Stimulated activated CD8-positive, alpha-beta memory T cell treated with anti-CD3 and anti-CD28 coated beads, Interleukin-2, amount 100 ng/mL, for 1 hour (primary cell): ENCODE measurements at regions not wholly inside any gene's neighbourhood (a gene's known extent, or its start where the extent isn't known, plus 50 kb on each side); places are given as distances from the start of the nearest gene placed in this dataset.

Experiments
- DNase-seq, 2 donors: peaks; one replicate each; pipeline ENCODE4 v3.0.0-alpha.2; 2020; ENCODE audit warnings: low read depth in 2 of 2

GRCh38 chr11:19368726-19369375, 128.1 kb upstream of the E2F8 start:
- DNase-seq, result no peak

DNA sequence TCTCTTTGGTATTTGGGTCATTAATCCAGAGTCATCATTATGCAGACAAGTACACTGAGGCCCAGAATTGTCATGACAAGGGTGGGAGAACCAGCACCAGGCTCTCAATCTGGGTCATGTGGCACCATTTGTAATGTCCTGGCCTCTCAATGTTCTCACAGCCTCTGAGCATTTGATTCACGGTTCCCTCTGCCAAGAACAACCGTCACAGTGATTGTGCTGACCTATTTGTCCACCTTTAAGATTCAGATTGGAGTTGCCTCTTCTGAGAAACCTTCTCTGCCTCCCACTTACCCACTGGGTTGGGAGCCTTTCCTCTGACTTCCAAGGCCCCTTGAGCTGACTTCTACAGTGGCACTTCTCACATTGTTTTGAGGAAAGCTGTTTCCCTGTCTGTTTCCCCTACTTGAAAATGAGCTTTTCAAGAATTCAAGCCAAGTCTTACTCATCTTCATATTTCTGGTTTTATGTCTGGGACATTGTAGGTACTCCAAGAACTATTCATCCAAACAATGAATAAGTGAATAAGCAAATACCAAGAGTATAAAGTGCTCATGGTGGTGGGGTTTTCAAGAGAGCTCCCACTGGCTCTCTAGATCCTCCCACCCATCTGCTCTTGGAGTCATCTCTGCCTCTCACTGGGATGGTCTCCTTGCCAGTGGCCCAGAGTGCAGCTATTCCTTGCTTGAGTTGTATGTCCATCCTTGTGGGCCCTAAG, 126.4 kb upstream of the E2F8 start:
- DNase-seq, result no peak

DNA sequence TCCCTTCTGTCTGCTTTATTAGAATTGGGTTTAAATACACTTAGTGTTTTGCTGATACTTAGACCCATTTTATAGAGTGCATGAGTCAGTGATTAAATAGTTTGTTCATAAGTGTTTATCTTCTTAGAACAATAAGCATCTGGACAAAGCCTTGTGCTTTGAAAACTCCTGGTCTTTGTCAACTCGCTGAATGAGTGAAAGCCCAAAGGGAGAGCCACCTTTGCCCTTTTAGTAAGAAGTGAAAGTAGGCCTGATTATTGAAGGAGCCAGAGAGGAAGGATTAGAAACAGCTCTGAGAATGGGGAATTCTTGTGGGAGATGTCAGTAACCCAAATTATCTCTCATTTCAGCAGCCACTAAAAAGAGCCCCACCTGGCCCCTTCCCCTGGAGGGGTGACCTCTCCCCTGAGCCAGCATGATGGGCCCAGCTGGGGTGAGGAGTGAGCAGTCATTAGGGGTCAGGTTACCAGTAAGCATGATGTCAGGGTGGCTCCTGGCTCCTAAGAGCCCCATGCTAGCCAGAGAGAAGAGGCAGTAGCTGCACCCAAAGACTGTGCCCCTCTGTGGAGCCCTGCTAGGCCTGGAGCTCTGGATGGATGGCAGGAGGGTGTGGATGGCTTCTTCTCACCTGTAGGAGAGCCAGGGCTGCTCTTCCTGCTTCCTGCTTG, 125.1 kb upstream of the E2F8 start:
- DNase-seq, result no peak

- no peak for DNase-seq
Observed at GRCh38 chr11:19359221-19360000, 118.7 kb upstream of the E2F8 start.

- DNase-seq, result no peak
Observed at GRCh38 chr11:19357943-19358342, 117.2 kb upstream of the E2F8 start.

DNA sequence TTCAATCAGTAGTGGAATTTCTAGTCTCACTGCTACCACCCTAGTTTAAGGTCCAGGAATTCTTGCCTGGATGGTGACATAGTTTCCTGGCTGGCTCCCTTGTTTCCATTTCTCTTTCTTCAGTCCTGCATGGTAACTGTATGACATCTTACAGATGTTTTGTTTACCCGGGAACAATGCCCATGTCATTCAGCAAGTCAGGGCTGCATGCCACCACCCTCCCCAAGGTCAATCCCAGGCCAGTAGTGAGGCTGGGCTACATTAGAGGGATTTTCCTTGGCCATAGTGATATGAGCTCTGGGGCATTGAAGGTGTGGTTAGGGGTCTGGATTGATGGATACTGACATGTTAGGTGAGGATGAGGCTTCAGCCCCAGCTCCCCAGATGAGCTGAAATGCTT, 114.9 kb upstream of the E2F8 start:
- DNase-seq, result no peak

DNA sequence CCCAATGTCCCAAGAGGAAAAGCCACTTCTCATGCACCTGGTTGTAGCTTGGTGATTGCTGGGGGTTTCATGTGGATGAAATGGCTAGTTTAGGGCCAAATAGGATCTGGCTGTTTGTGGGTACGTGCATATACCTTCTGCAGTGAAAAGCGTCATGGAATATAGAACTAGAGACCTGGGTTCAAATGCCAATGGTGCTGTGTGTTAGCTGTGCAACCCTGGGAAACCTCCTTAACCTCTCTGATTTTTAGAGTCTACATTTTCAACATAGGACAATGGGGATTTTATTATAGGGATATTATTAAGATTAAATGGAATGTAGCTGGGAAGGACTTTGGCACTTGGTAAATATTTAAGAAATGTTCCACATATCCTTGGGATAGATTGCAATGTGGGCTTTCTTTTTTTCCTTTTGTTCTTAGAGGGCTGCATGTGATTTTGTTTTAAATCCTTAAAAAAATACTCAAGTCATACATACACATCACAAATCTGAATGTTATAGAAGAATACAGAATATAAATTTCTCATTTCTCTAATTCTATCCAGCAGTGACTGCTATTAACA, 112.6 kb upstream of the E2F8 start:
- DNase-seq, result no peak

DNA sequence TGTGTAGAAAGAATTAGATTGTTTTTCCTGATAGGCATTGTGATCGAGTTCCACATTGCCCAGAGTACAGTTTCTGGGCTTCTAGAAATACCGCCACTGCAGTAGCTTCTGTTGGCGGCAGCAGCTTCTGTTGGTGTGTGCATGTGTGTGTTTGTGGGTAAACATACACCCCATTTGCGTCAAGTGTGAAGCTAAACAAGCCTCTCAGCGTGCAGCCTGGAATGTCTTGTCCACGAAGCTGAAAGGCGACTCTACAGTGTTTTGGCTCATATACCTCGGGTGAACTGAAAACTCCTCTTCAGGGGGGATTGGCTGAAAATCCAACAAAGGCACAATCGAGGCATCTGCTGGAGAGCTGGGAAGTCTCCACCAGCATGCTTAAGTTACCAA, 112.0 kb upstream of the E2F8 start:
- no peak for DNase-seq

DNA sequence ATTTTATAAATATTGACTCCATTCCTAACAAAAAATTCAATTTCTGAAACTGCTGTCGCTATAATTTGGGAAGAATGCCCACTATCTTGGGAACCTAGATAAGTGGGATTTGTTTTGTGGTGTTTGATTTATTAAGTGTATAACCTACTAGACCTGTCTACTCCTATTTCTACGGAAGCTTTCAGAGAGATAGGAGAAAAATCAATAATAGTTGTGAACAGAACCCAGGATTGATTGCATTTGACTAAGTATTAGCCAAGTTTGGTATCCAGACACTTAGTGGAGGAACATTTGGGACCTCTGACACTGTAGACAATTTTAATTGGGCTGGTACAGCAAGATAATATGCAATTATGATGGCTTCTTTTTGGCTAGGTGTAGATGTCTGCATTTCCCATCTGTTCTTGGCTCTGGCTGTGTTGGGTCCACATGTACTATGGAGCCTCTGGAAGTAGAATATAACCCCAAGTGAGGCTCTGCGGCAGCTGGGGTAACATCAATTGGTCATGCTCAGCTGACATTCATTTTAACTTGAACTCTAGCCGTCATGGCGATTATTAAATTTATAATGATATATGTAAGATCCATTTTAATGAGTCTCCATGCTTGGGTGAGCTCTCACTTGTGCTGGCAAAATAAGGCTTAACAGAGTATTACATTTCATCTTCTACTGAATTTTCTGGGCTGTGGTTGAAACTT, 111.5 kb upstream of the E2F8 start:
- DNase-seq, result no peak

GRCh38 chr11:19351426-19351825, 110.7 kb upstream of the E2F8 start:
- no peak for DNase-seq

DNA sequence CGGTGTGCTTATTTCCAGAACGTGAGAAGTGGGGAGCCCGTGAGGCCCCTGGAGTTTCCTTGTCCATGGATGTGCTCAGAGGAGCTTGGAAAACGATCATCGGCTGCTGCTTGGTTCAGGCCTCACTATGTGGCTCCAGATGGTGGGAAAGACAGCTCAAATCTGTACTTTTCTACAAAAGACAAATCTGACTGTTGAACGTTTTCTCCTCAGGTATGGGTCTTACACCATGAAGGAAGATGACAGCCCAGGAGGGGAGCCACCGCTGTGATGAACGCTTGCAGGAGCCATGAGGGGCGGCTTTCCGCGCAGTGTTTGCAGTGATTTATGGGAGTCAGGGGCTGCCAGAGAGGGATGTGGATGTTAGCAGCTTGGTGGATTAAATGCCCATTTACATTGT, 109.4 kb upstream of the E2F8 start:
- DNase-seq, result no peak

DNA sequence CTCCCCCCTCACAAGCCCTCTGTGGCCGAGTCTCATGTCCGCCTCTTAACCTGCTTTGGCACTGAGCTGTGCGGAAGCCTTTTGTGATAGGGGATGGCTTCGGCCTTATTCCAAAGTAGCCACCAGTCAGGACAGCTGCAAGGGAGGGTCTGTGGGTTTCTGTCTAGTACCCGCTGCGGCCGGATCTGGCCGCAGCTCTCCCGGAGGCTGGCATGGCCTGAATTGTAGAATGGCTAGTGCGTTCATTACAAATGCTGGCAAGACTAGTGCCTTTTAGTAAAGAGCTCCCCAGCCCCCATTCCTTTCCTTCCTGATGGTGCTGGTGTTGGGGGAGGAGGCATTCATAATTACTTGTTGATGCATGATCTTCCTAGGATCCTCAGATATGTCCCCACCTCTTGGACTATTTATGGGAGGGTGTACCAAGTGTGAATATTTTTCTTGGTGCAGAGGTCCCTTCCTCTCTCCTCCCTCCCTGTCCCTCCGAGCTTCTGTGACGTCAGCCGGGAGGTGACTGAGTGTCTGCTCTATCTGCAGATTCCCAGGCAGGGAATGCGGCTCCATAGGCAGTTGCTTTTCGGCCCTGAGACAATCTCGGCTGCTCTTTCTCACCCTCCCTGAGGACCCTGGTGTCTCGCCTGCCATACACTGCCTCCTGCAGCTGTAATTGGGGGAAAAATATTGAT, 108.7 kb upstream of the E2F8 start:
- DNase-seq, result no peak

DNA sequence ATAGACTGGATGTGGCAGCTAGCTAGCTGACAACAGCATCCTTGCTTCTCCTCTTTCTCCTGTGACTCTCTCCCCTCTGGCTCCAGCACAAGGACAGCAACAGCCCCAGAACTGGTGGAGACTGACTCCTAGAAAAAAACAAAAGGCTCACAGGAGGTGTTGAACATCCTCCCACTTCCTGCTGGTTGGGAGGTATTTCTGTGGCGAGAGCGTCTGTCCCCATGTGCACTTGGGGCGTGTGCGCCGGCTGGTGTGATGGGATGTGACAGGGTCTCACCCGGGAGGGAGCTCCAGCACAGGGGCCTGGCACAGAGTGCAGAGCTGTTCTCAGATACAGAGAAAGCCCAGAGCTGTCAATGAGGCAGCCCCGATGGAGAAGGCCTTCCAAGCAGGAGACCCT, 107.2 kb upstream of the E2F8 start:
- DNase-seq, result no peak

GRCh38 chr11:19345848-19346681, 105.3 kb upstream of the E2F8 start:
- DNase-seq, result no peak

- DNase-seq, result no peak
Observed at GRCh38 chr11:19345519-19345847, 104.7 kb upstream of the E2F8 start.

DNA sequence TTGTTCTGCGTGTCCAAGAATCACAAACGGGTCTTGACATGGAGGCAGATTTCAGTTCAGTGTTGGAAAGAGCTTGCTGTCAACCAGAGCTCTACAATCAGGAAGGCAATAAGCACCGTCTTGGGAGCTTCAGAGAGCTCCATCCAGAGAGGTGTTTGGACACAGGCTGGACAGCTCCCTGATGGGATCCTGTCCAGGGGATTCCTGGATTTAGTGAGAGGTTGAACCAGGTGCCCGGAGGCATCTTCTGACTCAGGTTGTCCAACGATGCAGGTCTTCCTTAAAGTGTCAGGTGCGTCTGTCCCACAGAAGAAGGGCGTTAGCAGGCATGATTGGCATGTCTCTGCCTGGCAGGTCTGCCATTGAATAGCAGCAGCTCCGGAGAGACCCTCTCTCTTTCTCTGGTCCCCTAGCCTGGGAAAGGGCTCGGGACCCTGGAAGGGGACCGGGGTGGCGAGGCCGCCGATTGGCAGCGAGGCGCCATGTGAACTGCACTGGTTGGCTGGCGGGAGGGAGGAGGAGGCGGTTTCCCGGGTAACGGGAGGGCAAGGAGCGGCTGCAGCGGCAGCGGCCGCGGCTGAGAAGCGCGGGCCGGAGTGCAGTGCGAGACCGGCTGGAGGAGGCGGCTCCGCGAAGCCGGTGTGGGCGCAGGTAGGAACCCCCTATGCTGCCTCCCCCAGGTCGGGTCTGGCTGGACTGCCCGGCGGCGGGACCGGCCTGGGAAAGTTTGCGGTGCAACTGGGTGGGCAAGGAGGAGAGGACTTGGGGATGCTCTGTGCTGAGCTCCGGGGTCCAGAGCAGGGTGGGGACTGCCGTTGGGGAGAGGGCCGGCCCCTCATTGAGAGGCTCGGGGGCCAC, 104.1 kb upstream of the E2F8 start:
- no peak for DNase-seq

DNA sequence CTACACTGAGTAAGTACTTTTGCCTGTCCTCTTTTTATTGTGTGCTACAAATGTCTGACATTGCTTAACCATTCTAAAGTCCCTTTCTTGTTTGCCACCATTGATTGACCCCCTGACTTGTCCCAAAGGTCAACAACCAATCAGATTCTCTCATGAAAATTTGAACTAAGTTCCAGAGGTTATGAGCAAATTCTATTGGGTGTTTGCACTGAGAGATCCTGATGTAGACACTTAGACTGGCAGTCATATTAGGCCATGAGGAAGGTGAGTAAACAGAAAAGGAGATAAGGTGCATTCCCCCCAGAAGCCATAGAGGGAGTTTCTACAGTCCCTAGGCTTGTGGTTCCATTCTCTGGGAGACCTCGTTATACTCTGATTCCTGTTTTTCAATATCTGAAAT, 101.3 kb upstream of the E2F8 start:
- DNase-seq, result no peak

DNA sequence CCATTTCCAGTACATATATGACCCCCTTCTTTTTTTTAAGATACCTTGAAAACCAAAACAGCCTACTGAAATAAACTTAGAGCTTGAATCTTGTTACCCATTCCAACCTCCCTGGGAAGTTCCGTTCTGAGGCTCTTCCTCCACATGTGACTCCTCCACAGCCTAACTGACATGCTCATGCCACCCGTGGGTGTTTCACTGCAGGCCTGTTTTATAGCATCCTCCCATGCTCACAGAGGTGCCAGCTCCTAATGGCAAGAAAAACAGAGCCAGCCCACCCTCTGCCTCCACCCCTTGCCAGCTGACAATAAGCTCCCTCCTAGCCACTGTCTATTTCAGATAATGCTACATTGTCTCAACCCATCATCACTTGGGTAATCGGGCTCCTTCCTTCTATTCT, 97.6 kb upstream of the E2F8 start:
- DNase-seq, result no peak

DNA sequence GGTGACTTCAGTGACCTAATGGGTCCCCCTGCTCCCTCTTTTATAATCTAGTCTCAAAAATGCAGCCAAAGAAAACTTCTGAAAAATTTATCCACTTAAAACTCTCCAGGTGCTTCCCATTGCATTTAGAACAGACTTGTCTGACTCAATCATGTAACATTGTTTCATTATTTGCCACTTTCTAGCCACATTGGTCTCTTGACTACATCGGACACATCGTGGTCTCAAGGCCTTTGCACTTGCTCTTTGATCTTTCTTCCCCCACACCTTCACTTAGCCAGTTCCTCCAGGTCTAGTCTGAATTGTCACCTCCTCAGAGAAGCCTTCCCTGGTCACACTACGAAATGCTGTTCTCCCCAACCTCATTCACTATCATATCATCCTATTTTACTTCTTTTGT, 97.0 kb upstream of the E2F8 start:
- DNase-seq, result no peak
